HG03175 (cell line): ENCODE measurements at regions not wholly inside any gene's neighbourhood (a gene's known extent, or its start where the extent isn't known, plus 50 kb on each side); places are given as distances from the start of the nearest gene placed in this dataset.
"Not testable (repeated sequence)": the region's sequence is repeated elsewhere in the genome, so short reads cannot be mapped to it uniquely, and the experiment has no call there.

Experiments used
- ATAC-seq: cut with Tn5 transposase; IDR thresholded peaks from one replicate; pipeline ENCODE4 v1.9.1; 2021; ENCODE audit warnings: mild to moderate bottlenecking, moderate library complexity; ENCODE audit not compliant: unreplicated experiment

DNA sequence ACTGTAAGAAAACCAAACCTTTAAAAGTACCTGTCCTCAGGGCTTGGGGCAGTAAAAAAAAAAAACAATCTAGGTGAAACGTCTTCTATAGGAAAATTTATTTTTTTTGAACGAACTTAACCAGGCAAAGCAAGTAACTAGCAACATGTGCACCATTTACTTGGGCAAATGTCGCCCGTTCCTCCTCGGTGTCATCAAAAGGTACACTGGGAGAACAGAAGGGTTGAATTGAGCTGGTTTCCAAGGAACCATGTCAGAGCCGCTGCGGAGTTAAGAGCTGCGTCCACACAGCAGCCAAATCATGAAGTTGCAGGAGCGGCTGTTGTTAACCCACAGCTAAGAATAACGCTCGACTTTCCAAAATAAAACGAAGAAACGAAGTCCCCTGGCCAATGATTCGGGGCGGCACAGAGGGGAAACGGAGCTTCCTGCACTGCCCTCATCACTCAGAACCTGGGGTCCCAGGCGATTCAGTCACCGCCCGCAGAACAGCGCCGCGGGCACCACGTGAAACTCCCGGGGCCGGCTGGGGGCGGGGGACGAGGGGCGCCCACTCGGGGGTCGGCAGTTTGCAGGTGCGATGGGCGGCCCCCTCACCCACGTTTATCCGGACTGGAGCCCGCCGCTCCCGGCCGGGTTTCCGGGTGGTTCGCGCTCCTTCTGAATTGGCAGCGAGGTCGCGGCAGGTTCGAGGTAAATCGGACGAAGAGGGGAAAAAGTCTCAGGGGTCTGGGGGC, 53.6 kb upstream of the PLGLB1 start:
- ATAC-seq: peak; percentile 13

DNA sequence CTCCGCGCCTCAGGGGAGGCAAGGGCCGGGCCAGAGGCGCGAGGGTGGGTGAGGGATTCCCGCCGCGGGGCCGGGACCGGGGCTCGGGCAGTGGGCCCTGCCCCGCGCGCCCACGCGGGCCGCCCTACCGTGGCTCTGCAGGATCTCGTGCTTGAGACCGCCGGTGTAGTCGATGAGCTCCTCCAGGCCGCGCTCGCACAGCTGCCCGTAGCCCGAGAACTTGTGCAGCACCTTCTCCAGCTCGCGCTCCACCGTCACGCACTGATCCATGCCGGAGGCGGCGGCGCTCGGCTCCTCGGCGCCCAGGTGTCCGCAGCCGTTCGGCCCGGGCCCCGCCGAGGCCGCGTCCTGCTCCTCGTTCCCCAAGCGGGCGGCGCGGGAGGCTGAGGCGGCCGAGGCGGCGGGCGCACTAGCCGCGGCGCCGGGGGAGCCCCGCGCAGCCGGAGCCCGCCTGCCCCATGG, 54.2 kb upstream of the PLGLB1 start:
- ATAC-seq: peak; percentile 42

DNA sequence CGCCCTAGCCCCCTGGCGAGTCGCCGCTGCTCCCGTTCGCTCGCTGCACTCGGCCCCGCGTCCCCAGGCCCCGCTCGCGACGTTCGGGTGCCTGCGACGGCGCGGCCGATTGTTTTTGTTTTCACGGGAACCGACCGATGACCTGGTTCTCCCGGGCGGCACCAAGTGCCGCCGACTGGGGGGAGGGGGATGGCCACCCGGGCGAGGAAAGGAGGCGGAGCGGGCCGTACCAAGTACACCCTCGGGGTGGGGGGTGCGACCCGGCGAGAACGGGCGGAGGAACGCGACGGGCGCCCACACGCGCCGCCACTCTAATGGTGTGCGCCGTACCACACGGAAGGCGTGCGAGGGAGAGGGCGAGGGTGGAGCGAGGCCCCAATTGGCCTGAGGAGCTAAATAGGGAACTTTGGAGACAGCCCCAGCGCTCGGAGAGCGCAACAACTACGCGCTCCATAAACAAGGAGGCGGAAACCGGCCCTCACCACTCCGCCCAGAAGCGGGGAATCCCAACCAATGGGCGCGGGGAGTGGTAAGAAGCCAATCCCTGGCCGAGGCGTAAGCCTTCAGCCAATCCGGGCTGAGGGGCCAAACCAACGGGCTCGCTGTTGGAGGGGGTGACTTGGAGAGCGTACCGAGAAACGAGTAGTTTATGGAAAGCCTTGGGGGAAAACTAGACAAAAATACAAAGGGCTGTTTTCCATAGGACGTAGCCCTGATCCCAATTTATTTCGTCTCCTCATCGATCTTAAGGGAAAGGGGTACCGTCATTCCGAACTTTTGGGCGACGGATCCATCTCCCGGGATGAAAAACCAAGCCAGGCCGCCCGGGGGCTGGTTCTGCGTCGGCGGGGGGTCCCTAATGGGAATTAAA, 54.8 kb upstream of the PLGLB1 start:
- peak; percentile 90 for ATAC-seq

DNA sequence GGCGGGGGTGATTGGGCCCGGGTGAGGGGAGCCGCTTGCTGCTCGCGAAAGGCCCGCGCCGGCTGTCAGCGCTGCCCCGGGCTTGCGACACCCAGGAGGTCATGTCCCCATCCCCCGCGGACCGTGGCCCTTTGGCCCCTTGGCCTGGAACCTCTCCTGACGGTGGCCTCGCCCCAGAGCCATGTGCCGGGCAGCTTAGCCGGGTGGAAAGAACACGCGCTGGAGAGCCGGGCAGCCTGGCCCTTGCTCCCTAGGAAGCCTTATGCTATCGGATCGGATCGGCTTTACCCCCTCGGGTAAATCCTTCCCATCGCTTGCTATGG, 55.4 kb upstream of the PLGLB1 start:
- not testable (repeated sequence) for ATAC-seq

DNA sequence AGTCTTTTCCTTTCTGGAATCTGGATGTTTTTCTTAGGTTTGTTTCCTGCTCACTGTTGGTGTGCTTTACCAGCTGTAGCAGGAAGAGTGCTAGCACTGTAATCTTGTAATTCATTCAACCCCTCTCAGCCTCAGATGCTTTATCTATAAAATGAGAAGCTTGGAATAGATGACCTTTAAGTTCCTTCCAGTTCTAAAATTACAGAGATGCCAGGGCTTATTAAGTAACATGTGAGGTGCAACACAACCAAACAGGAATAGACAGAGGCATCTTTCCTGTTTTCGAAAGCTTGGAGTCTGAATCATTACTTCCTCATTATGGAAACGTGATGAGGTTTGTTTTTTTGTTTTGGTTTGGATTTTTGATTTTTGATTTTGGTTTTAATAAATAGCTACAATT, 60.1 kb upstream of the PLGLB1 start:
- ATAC-seq: not testable (repeated sequence)

GRCh38 chr2:87088079-87088478, 66.4 kb upstream of the PLGLB1 start:
- not testable (repeated sequence) for ATAC-seq

GRCh38 chr2:87089401-87089800, 67.8 kb upstream of the PLGLB1 start:
- not testable (repeated sequence) for ATAC-seq

DNA sequence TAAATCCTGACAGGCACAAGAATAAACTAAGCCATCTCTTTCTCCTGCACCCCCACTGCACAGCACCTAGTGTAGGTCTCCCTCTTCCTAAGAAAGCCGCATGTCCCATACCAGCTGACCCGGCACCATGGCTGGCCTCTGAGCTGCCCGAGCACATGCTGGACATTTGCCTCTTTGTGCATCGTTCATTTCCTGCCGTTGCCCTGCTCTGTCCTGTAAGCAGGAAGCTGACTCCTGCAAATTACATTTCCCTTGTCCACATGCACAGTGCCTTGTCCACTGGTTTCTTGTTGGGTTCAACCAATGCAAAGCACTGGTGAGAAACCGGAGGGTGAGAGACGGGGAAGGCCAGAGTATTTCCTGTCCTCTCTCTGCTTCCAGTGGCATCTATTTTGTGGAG, 71.6 kb upstream of the PLGLB1 start:
- not testable (repeated sequence) for ATAC-seq

- ATAC-seq: not testable (repeated sequence)
Measured at GRCh38 chr2:87093937-87094529, 72.4 kb upstream of the PLGLB1 start.

DNA sequence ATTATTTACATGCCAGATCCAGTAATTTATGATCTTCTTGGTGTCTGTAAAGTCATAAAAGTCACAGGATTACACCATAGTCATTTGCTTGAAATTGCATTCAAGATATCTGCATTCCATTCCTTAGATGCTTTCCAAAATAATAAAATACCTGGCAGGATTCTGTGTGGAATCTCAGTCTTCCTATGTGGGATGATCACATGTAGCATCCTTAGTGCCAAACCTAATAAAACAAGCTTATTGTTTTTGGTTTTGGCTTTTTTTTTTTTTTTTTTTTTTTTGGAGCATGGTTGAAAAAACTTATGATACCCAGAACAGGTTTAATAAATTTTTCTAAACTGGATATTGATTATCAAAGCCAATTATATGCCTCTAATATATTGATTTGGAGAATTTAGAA, 74.2 kb upstream of the PLGLB1 start:
- not testable (repeated sequence) for ATAC-seq

- ATAC-seq: not testable (repeated sequence)
Measured at GRCh38 chr2:87128761-87129553, 107.3 kb upstream of the PLGLB1 start.

DNA sequence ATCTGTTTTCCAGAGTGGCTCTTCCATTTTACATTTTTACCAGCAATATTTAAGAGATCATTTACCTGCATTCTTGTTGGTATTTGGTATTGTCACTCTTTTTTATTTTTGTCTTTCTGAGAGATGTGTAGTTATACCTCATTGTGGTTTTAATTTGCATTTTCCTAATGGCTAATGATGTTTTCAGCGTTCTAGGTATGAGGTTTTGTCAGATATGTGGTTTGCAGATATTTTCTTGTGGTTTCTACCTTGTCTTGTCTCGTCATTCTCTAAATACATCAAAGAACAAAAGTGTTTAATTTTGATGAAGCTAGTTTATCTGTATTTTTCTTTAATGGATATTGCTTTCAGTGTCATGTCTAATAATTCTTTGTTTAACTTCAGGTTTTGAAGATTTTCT, 110.9 kb upstream of the PLGLB1 start:
- ATAC-seq: not testable (repeated sequence)

DNA sequence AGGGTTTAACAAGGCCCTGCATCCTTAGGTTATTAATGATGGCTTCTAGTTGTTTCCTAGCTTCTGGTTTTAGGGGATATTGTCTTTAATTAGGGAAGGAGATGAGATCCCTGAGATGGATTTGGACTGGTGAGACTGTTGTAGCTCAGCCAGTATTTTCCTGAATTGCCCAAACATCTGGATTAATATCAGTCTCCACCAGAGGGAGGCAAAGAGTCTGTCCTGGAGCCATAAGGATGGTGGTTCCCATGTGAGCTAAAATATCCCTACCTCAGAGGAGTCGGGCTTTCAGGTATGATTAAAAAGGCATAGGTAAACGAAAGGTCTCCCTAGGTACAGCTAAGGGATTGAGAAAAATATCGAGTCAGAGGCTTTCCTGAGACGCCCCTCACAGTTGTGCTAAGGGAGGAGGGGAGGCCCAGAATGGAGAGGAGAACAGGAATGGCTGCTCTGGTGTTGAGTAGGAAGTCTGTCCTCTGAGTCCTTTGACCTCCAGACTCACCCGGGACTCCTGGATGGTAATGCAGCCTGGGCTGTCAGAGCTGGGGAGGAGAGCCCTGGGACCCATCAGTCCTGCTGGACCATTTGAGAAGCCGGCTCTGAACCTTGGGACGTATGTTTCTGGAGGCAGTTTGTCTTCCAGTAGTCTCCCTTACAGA, 130.3 kb upstream of the PLGLB1 start:
- ATAC-seq: not testable (repeated sequence)

DNA sequence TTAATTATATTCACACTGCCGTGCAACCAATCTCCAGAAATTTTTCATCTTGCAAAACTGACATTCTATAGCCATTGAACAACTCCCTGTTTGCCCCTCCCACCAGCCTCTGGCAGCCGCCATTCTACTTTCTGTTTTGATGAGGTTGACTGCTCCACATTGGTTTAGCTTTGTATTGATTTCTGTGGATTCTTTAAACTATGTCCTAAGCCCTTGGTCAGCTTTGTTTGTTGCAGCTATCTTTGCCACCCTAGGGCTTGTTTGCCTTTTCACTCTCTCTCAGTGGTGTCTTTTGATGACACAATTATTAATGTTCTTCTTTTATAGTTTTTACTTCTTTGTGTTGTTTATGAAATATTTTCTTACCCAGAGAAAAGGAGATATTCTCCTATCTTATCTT, 152.8 kb upstream of the PLGLB1 start:
- ATAC-seq: not testable (repeated sequence)

- ATAC-seq: not testable (repeated sequence)
Measured at GRCh38 chr2:87183373-87183772, 161.7 kb upstream of the PLGLB1 start.

DNA sequence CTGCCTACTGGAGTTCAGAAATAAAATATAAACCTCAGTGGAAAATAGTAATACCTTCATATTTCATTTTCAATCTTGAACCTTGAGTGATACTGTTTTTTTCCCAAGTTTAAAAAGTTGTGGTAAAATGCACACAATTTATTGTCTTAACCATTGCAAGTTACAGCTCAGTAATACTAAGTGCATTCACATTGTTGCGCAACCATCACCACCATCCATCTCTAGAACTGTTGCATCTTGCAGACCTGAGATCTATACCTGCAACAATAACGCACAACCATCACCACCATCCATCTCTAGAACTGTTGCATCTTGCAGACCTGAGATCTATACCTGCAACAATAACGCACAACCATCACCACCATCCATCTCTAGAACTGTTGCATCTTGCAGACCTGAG, 162.6 kb upstream of the PLGLB1 start:
- ATAC-seq: not testable (repeated sequence)

DNA sequence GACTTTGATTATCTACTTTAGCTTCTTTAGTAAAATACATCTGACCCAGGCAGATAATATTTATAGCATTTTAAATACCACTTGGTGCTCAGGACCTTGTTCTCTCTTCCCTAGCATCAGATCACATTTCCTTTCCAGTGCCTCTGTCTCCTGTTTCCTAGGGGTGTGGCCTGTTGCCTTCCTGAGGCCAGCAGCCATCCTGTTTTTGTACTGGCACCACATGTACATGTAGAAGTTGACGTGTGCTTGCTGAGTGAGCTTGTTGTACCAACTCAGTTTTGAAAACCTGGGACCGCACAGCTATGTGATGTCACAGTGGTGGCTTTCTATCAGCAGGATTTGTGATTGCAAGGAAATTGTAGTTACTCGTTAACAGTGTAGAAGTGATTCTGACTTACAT, 167.6 kb upstream of the PLGLB1 start:
- not testable (repeated sequence) for ATAC-seq

DNA sequence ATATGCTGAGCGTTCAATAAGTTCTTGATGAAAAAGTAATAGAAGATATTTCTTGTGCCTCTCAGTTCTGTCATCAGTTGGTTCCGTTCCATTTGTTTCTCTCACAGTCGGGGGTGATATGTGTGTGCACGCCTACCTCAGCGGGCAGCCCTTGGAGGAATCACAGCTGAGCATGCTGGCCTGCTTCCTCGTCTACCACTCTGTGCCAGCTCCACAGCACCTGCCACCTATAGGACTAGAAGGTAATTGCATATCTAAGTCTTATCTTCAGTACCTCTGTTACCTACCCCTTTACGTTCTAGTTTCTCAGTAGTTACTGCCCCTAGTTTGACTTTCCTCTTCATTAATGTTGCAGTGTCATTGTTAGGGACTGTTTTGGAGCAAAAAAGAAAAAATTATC, 171.7 kb upstream of the PLGLB1 start:
- peak; percentile 87 for ATAC-seq

- ATAC-seq: not testable (repeated sequence)
Measured at GRCh38 chr2:87194254-87194999, 172.8 kb upstream of the PLGLB1 start.
